ENCODE measurements at regions not wholly inside any gene's neighbourhood (a gene's known extent, or its start where the extent isn't known, plus 50 kb on each side); places are given as distances from the start of the nearest gene placed in this dataset.

DNA sequence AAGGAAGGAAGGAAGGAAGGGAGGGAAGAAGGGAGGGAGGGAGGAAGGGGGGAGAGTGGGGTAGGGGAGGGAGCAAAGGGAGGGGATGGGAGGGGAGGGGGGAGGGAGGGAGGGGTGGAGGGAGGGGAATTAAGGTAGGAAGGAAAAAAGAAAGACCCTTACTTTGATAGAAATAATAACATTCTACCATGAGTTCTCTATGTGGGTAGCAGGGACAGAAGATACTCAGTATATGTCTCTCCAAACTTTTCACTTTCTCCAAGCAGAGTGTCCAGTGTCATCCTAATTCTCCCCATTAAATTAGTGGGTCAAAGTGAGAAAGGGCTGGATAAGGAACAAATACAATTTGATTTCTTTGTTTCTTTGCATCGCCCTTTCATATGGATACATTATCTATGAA is 553.4 kb upstream of the USP15 start:
- CTCF ChIA-PET (ENCODE audit: low intra/inter-chr PET ratio), result no interaction called here
- no peak overlapping the region for H3K4me3 ChIP-seq
- H3K4me1 ChIP-seq (replicated peaks in 1 of 2; ENCODE audit: control insufficient read depth in 2 of 2, insufficient read depth in 2 of 2, low read length in 2 of 2), result no peaks in the 10 kb centered on the region
- H3K4me2 ChIP-seq (ENCODE audit: insufficient read depth, low read length), result no peak overlapping the region
- H3K9me1 ChIP-seq (ENCODE audit: control insufficient read depth, insufficient read depth, low read length), result no peaks in the 10 kb centered on the region
- no peak for ATAC-seq
- no peak for FAIRE-seq
- no peak overlapping the region for H3K9ac ChIP-seq (ENCODE audit: insufficient read depth in 1 of 2, low read depth in 2 of 2, low read length in 2 of 2)
- 0% methylated on average over 1 of the region's 1 CpG for WGBS (ENCODE audit: insufficient coverage, low coverage, missing lambda C conversion rate)
- no TSS peak for BruUV-seq (replicated peaks)
- H3K9me3 ChIP-seq (replicated peaks; ENCODE audit: control insufficient read depth, insufficient read depth, low read depth, low read length), result peaks cover 2% of the 10 kb centered on the region; the same call in 1 of the 2 replicates
- no peaks in the 10 kb centered on the region for H3K27me3 ChIP-seq (ENCODE audit: control insufficient read depth in 2 of 2, insufficient read depth in 2 of 2, low read length in 2 of 2)
- TF ChIP-seq, protein P1, sequence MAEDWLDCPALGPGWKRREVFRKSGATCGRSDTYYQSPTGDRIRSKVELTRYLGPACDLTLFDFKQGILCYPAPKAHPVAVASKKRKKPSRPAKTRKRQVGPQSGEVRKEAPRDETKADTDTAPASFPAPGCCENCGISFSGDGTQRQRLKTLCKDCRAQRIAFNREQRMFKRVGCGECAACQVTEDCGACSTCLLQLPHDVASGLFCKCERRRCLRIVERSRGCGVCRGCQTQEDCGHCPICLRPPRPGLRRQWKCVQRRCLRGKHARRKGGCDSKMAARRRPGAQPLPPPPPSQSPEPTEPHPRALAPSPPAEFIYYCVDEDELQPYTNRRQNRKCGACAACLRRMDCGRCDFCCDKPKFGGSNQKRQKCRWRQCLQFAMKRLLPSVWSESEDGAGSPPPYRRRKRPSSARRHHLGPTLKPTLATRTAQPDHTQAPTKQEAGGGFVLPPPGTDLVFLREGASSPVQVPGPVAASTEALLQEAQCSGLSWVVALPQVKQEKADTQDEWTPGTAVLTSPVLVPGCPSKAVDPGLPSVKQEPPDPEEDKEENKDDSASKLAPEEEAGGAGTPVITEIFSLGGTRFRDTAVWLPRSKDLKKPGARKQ (CRISPR knock-in tag; IDR thresholded peaks at IDR 0.05), result no peak
- TF ChIP-seq PCBP2 (IDR thresholded peaks at IDR 0.05; ENCODE audit: low read depth, low read length, poor library complexity, severe bottlenecking) (peak; percentile 68), ZSCAN32 (CRISPR knock-in tag; IDR thresholded peaks at IDR 0.05) (no peak), ZNF24 (IDR thresholded peaks at IDR 0.05) (no peak), HNRNPK (IDR thresholded peaks at IDR 0.05; ENCODE audit: low read depth, low read length, poor library complexity, severe bottlenecking) (peak; percentile 69)
- H4K20me1 ChIP-seq (replicated peaks; ENCODE audit: control insufficient read depth, insufficient read depth, low read length), result no peaks in the 10 kb centered on the region
- in situ Hi-C loops (cut with MboI) (no loop called here), intact Hi-C loops (cut with micrococcal nuclease) (no loop called here)
- no peak for DNase-seq (ENCODE audit: extremely low read depth in 1 of 4, low spot score in 3 of 4)
- H3K36me3 ChIP-seq (ENCODE audit: control insufficient read depth, insufficient read depth, low read length), result no peaks in the 10 kb centered on the region
- no peak overlapping the region for H3K27ac ChIP-seq (ENCODE audit: extremely low read depth, low read depth, low read length)
- POLR2A ChIA-PET, result no interaction called here
- H2AFZ ChIP-seq (ENCODE audit: low read depth, low read length), result no peak overlapping the region
- H3K79me2 ChIP-seq (ENCODE audit: control insufficient read depth, insufficient read depth, low read length), result no peaks in the 10 kb centered on the region

All from K562 (cell line).